Thymus (tissue), 11 donors: ENCODE measurements at regions not wholly inside any gene's neighbourhood (a gene's known extent, or its start where the extent isn't known, plus 50 kb on each side); places are given as distances from the start of the nearest gene placed in this dataset.

Experiments
- DNase-seq, 9 donors: peaks; one replicate each; pipeline ENCODE4 v3.0.0-alpha.2; 2013; ENCODE audit warnings: low spot score in 9 of 9, low read depth in 6 of 9, missing footprints in 1 of 9
- H3K27ac ChIP-seq, 2 donors: one replicate each; pipeline ENCODE4 v1.5.1; 2013; ENCODE audit warnings: control low read depth in 1 of 2, low read depth in 1 of 2, low read length in 1 of 2, mild to moderate bottlenecking in 1 of 2, moderate library complexity in 1 of 2
- H3K27me3 ChIP-seq, 2 donors: one replicate each; pipeline ENCODE4 v1.5.1; 2013; ENCODE audit warnings: low read length in 1 of 2; ENCODE audit not compliant: control insufficient read depth in 2 of 2, insufficient read depth in 1 of 2
- H3K36me3 ChIP-seq, 2 donors: one replicate each; pipeline ENCODE4 v1.5.1; 2013; ENCODE audit warnings: low read length in 1 of 2, mild to moderate bottlenecking in 1 of 2, moderate library complexity in 1 of 2; ENCODE audit not compliant: control insufficient read depth in 2 of 2, insufficient read depth in 2 of 2
- H3K4me1 ChIP-seq, 2 donors: one replicate each; pipeline ENCODE4 v1.5.1; 2013; ENCODE audit warnings: low read length in 2 of 2; ENCODE audit not compliant: control insufficient read depth in 2 of 2, insufficient read depth in 2 of 2
- H3K4me3 ChIP-seq, 2 donors: one replicate each; pipeline ENCODE4 v1.5.1; 2013; ENCODE audit warnings: low read length in 2 of 2, control low read depth in 1 of 2, mild to moderate bottlenecking in 1 of 2
- H3K9me3 ChIP-seq, 2 donors: one replicate each; pipeline ENCODE4 v1.5.1; 2013; ENCODE audit warnings: low read length in 1 of 2, mild to moderate bottlenecking in 1 of 2; ENCODE audit not compliant: control insufficient read depth in 2 of 2, insufficient read depth in 1 of 2
- WGBS: extraction: QIAGEN DNeasy Blood & Tissue Kit; methylation state at CpG from one replicate; pipeline ENCODE4 v1.1.7; 2013; 5-methylcytosine and 5-hydroxymethylcytosine counted together
- donor health status: healthy.

GRCh38 chr6:3541006-3541585 is 84.2 kb upstream of the SLC22A23 start:
- WGBS: 96% methylated on average over 9 of the region's 9 CpGs
- Histone ChIP-seq H3K4me1 (no peaks in the 10 kb centered on the region), H3K9me3 (no peaks in the 10 kb centered on the region), H3K27me3 (no peaks in the 10 kb centered on the region), H3K4me3 (no peak overlapping the region), H3K36me3 (no peaks in the 10 kb centered on the region), H3K27ac (no peak overlapping the region)
- DNase-seq: no peak

- WGBS: 98% methylated on average over 8 of the region's 8 CpGs
- Histone ChIP-seq H3K4me3 (no peak overlapping the region), H3K4me1 (no peaks in the 10 kb centered on the region), H3K36me3 (no peaks in the 10 kb centered on the region), H3K27me3 (no peaks in the 10 kb centered on the region), H3K9me3 (no peaks in the 10 kb centered on the region), H3K27ac (no peak overlapping the region)
- DNase-seq: no peak
Measured at GRCh38 chr6:3540253-3540820, 83.5 kb upstream of the SLC22A23 start.

GRCh38 chr6:3538536-3538935 is 81.7 kb upstream of the SLC22A23 start:
- no peaks in the 10 kb centered on the region for H3K27me3 ChIP-seq
- 73% methylated on average over 6 of the region's 6 CpGs for WGBS
- H3K4me1 ChIP-seq: no peaks in the 10 kb centered on the region
- H3K9me3 ChIP-seq: no peaks in the 10 kb centered on the region
- no peak for DNase-seq
- no peaks in the 10 kb centered on the region for H3K36me3 ChIP-seq
- no peak overlapping the region for H3K27ac ChIP-seq
- H3K4me3 ChIP-seq: no peak overlapping the region

GRCh38 chr6:3536901-3537300 is 80.1 kb upstream of the SLC22A23 start:
- Histone ChIP-seq H3K27me3 (no peaks in the 10 kb centered on the region), H3K36me3 (no peaks in the 10 kb centered on the region), H3K4me3 (no peak overlapping the region), H3K27ac (no peak overlapping the region), H3K9me3 (peaks cover 0 to 10% of the 10 kb centered on the region in 2 donors), H3K4me1 (no peaks in the 10 kb centered on the region)
- WGBS: 95% methylated on average over 8 of the region's 8 CpGs
- no peak for DNase-seq

- Histone ChIP-seq H3K4me3 (no peak overlapping the region), H3K27ac (no peak overlapping the region), H3K4me1 (no peaks in the 10 kb centered on the region), H3K27me3 (no peaks in the 10 kb centered on the region), H3K36me3 (no peaks in the 10 kb centered on the region), H3K9me3 (peaks cover 0 to 10% of the 10 kb centered on the region in 2 donors)
- DNase-seq: no peak
- WGBS: 93% methylated on average over 19 of the region's 19 CpGs
Measured at GRCh38 chr6:3535776-3536435, 79.1 kb upstream of the SLC22A23 start.

- no peaks in the 10 kb centered on the region for H3K36me3 ChIP-seq
- H3K27ac ChIP-seq: no peak overlapping the region
- H3K9me3 ChIP-seq: peaks cover 0 to 10% of the 10 kb centered on the region in 2 donors
- 93% methylated on average over 4 of the region's 4 CpGs for WGBS
- H3K27me3 ChIP-seq: no peaks in the 10 kb centered on the region
- H3K4me3 ChIP-seq: no peak overlapping the region
- no peaks in the 10 kb centered on the region for H3K4me1 ChIP-seq
- no peak for DNase-seq
Measured at GRCh38 chr6:3535033-3535775, 78.4 kb upstream of the SLC22A23 start.

GRCh38 chr6:3534599-3534998 is 77.7 kb upstream of the SLC22A23 start:
- peaks cover 0 to 10% of the 10 kb centered on the region in 2 donors for H3K9me3 ChIP-seq
- no peaks in the 10 kb centered on the region for H3K36me3 ChIP-seq
- no peak overlapping the region for H3K4me3 ChIP-seq
- no peak for DNase-seq
- WGBS: over 99% methylated on average over 4 of the region's 4 CpGs
- no peak overlapping the region for H3K27ac ChIP-seq
- no peaks in the 10 kb centered on the region for H3K4me1 ChIP-seq
- no peaks in the 10 kb centered on the region for H3K27me3 ChIP-seq

- Histone ChIP-seq H3K36me3 (no peaks in the 10 kb centered on the region), H3K4me1 (no peaks in the 10 kb centered on the region), H3K27me3 (no peaks in the 10 kb centered on the region), H3K27ac (no peak overlapping the region), H3K4me3 (no peak overlapping the region), H3K9me3 (peaks cover 0 to 10% of the 10 kb centered on the region in 2 donors)
- DNase-seq: no peak
- 94% methylated on average over 6 of the region's 6 CpGs for WGBS
Measured at GRCh38 chr6:3533981-3534380, 77.1 kb upstream of the SLC22A23 start.

- H3K27me3 ChIP-seq: no peaks in the 10 kb centered on the region
- peaks cover 0 to 10% of the 10 kb centered on the region in 2 donors for H3K9me3 ChIP-seq
- no peaks in the 10 kb centered on the region for H3K4me1 ChIP-seq
- no peaks in the 10 kb centered on the region for H3K36me3 ChIP-seq
- 88% methylated on average over 5 of the region's 5 CpGs for WGBS
- H3K27ac ChIP-seq: no peak overlapping the region
- H3K4me3 ChIP-seq: no peak overlapping the region
- DNase-seq: no peak
Measured at GRCh38 chr6:3532296-3532916, 75.6 kb upstream of the SLC22A23 start.
